ENCODE measurements at regions not wholly inside any gene's neighbourhood (a gene's known extent, or its start where the extent isn't known, plus 50 kb on each side); places are given as distances from the start of the nearest gene placed in this dataset.

GRCh38 chr12:11946161-11946560 lies 124.6 kb upstream of the BCL2L14 start:
- no peak for TF ChIP-seq CTCF (IDR thresholded peaks at IDR 0.05; ENCODE audit: insufficient read depth, low read depth, low read length, missing control alignments)
- DNase-seq (ENCODE audit: low read depth), result no peak
- no peak overlapping the region for H3K4me3 ChIP-seq (ENCODE audit: low read depth, low read length)

- H3K4me3 ChIP-seq (ENCODE audit: low read depth, low read length), result no peak overlapping the region
These were observed 123.5 kb upstream of the BCL2L14 start for GRCh38 chr12:11947213-11947612.

GRCh38 chr12:11949738-11950411 lies 120.9 kb upstream of the BCL2L14 start:
- TF ChIP-seq CTCF (IDR thresholded peaks at IDR 0.05; ENCODE audit: insufficient read depth, low read depth, low read length, missing control alignments), result no peak
- DNase-seq (ENCODE audit: low read depth), result no peak
- no peak overlapping the region for H3K4me3 ChIP-seq (ENCODE audit: low read depth, low read length)

More at GRCh38 chr12:11947213-11947612, 123.5 kb upstream of the BCL2L14 start:
- TF ChIP-seq CTCF (IDR thresholded peaks at IDR 0.05; ENCODE audit: insufficient read depth, low read depth, low read length, missing control alignments), result no peak
- DNase-seq (ENCODE audit: low read depth), result no peak

GRCh38 chr12:11951209-11951608 lies 119.5 kb upstream of the BCL2L14 start:
- H3K4me3 ChIP-seq (ENCODE audit: low read depth, low read length), result no peak overlapping the region
- no peak for TF ChIP-seq CTCF (IDR thresholded peaks at IDR 0.05; ENCODE audit: insufficient read depth, low read depth, low read length, missing control alignments)
- no peak for DNase-seq (ENCODE audit: low read depth)

- no peak for DNase-seq (ENCODE audit: low read depth)
These were observed 117.2 kb upstream of the BCL2L14 start for GRCh38 chr12:11953523-11953922.

GRCh38 chr12:11954181-11954580 lies 116.6 kb upstream of the BCL2L14 start:
- H3K4me3 ChIP-seq (ENCODE audit: low read depth, low read length), result no peak overlapping the region
- TF ChIP-seq CTCF (IDR thresholded peaks at IDR 0.05; ENCODE audit: insufficient read depth, low read depth, low read length, missing control alignments), result no peak
- peak; percentile 68 for DNase-seq (ENCODE audit: low read depth)

More at GRCh38 chr12:11953523-11953922, 117.2 kb upstream of the BCL2L14 start:
- no peak overlapping the region for H3K4me3 ChIP-seq (ENCODE audit: low read depth, low read length)
- TF ChIP-seq CTCF (IDR thresholded peaks at IDR 0.05; ENCODE audit: insufficient read depth, low read depth, low read length, missing control alignments), result no peak

Data from GM12865 (cell line).